Femur (tissue), 1 donor: ENCODE measurements at regions not wholly inside any gene's neighbourhood (a gene's known extent, or its start where the extent isn't known, plus 50 kb on each side); places are given as distances from the start of the nearest gene placed in this dataset.
"Not testable (repeated sequence)": the region's sequence is repeated elsewhere in the genome, so short reads cannot be mapped to it uniquely, and the experiment has no call there.

Source experiments
- DNase-seq: peaks from one replicate; pipeline ENCODE4 v3.0.0-alpha.2; 2017

GRCh38 chr2:182598626-182599025 is 117.4 kb upstream of the DNAJC10 start:
- no peak for DNase-seq

- DNase-seq = no peak
Observed at GRCh38 chr2:182605166-182605565, 110.9 kb upstream of the DNAJC10 start.

GRCh38 chr2:182606728-182607681 is 109.1 kb upstream of the DNAJC10 start:
- DNase-seq = no peak

GRCh38 chr2:182608181-182608845 is 107.7 kb upstream of the DNAJC10 start:
- no peak for DNase-seq

- not testable (repeated sequence) for DNase-seq
Observed at GRCh38 chr2:182609005-182609404, 107.1 kb upstream of the DNAJC10 start.

GRCh38 chr2:182610231-182610630 is 105.8 kb upstream of the DNAJC10 start:
- no peak for DNase-seq

- DNase-seq = no peak
Observed at GRCh38 chr2:182611009-182611408, 105.0 kb upstream of the DNAJC10 start.

GRCh38 chr2:182615036-182615435 is 101.0 kb upstream of the DNAJC10 start:
- no peak for DNase-seq

- DNase-seq = no peak
Observed at GRCh38 chr2:182616471-182617393, 99.3 kb upstream of the DNAJC10 start.

- no peak for DNase-seq
Observed at GRCh38 chr2:182618672-182619079, 97.4 kb upstream of the DNAJC10 start.

- no peak for DNase-seq
Observed at GRCh38 chr2:182619276-182619675, 96.8 kb upstream of the DNAJC10 start.

GRCh38 chr2:182621191-182621590 is 94.9 kb upstream of the DNAJC10 start:
- no peak for DNase-seq

- DNase-seq = no peak
Observed at GRCh38 chr2:182621810-182622209, 94.2 kb upstream of the DNAJC10 start.

GRCh38 chr2:182622231-182622630 is 93.8 kb upstream of the DNAJC10 start:
- DNase-seq = no peak

GRCh38 chr2:182625814-182626213 is 90.2 kb upstream of the DNAJC10 start:
- no peak for DNase-seq

- DNase-seq = no peak
Observed at GRCh38 chr2:182628916-182629315, 87.1 kb upstream of the DNAJC10 start.

- no peak for DNase-seq
Observed at GRCh38 chr2:182630207-182630606, 85.8 kb upstream of the DNAJC10 start.

GRCh38 chr2:182631299-182631698 is 84.8 kb upstream of the DNAJC10 start:
- no peak for DNase-seq

- DNase-seq = no peak
Observed at GRCh38 chr2:182634386-182634785, 81.7 kb upstream of the DNAJC10 start.

GRCh38 chr2:182636699-182637098 is 79.4 kb upstream of the DNAJC10 start:
- DNase-seq = no peak

GRCh38 chr2:182638667-182639066 is 77.4 kb upstream of the DNAJC10 start:
- DNase-seq = no peak

- no peak for DNase-seq
Observed at GRCh38 chr2:182639971-182640370, 76.1 kb upstream of the DNAJC10 start.

- DNase-seq = peak; percentile 41
Observed at GRCh38 chr2:182642328-182642727, 73.7 kb upstream of the DNAJC10 start.
